GM08714 (cell line): ENCODE measurements at regions not wholly inside any gene's neighbourhood (a gene's known extent, or its start where the extent isn't known, plus 50 kb on each side); places are given as distances from the start of the nearest gene placed in this dataset.

ENCODE experiments used
- H3K4me3 ChIP-seq: fragments of 200-500 bp; sonication (Bioruptor generic); 2 replicates; pipeline ENCODE4 v1.5.1; 2014; ENCODE audit warnings: mild to moderate bottlenecking, low read length, inconsistent platforms
- ZNF274 ChIP-seq: IDR thresholded peaks from 2 replicates; pipeline ENCODE4 v1.6.1; 2012; ENCODE audit warnings: mild to moderate bottlenecking, low read depth, low read length

DNA sequence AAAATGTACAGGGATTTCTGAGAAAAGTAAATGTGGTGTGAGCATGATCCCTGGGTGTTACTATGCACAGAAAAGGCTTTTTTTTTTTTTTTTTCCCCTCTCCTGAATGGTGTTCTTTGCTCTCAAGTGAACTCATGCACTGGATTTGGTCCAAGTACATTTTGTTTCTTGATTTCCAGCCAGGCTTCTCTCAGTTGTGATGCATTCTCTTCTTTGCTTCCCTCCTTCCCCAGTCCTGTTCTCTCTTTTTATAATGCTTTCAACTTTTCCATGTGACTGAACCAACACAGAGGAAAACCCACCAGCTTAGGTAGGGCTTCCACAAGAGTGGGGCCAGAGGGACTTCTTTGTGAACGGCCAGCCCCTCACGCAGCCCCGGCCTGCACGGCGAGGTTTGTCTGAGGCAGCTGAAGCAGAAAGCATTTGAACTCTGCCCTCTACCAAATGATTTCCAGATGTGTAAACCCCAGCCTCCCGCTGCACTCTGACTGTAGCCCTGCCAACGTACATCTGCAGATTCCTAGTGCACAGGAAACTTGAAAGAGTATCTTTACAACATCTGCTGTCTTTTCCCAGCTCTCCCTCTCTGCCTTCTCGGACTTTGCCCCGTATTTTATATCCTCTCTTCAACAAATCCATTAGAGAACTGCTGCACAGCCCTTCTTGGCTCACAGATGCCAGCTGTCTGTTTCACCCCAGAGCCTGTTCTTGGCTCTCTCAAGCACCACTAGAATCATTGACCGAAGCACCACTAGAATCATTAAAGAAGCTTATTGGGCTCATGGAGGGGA is 71.8 kb upstream of the CD180 start:
- H3K4me3 ChIP-seq = no peak overlapping the region
- TF ChIP-seq ZNF274 = no peak

DNA sequence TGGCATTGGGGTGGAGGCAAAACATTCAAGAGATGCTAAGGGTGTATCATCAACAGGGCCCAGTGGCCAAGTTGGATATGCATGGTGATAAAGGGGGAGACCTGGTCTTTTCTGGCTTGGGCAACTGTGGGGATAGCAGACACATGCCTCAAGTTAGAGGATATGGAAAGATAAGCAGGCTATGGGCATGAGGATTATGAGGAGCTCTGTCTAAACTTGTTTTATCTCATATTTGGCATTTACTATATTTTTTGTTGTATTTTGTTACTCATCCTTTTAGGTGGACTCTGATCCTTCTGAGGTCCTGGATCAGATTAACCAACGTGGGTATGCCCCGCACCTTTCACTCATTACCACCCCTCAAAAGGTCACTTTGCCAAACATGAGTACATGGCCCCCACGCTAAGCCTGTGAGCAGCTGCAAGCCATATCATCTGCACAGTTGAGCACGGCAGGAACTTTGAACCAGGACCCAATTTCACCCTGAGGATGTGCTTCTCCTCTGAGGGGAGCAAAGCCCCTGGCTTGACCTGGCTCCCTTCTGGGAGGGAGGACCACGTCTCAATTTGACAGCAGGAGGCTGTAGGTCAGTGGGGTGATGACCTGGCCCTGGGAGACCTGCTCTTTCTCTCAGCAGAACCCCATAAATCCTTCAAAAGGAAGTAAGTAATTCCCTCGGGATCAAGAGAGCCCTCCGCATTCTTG is 71.1 kb upstream of the CD180 start:
- TF ChIP-seq ZNF274 = no peak
- H3K4me3 ChIP-seq = no peak overlapping the region

DNA sequence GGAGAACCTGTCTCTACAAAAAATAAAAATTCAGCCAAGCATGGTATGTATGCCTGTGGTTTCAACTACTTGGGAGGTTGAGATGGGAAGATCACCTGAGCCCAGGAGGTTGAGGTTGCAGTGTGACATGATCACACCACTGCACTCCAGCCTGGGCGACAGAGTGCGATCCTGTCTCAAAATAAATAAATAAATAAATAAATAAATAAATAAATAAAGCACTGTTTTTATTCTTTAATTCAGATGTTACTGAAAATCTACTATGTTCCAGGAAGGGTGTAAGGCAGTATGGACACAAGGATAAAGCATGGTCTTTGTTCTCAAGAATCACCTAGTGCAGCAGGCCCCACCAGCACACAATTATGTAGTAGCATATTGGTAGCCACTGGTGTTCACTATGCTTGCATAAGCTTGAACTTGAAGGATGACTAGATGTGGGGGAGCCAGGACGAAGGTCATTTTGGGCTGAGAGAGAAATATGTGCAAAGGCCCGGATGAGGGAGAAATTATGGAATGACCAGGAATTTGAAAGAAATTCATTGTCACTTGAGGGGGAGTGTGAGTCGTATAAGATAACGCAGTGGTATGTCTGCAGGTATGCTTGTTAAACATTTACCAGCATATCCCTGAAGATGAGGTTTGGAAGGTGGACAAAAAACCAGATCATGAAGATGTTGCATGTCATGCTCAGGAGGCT is 70.2 kb upstream of the CD180 start:
- no peak overlapping the region for H3K4me3 ChIP-seq
- no peak for TF ChIP-seq ZNF274

DNA sequence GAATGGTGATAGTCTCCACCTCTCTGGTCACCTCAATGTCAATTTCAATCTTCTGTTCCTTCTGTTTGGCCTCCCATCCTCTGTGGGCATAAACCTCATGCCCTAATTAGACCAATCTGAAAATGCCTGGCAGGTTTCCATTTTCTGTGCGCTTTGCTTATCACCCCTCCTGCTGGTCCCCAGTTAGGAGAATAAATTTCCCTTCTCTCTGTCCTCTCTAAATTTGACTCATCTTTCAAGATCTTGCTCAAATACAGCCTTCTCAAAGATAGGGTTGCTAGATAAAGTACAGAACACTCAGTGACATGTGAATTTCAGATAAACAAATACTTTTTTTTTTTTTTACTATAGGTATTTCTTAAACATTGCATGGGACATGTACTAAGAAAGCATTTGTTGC is 69.4 kb upstream of the CD180 start:
- no peak for TF ChIP-seq ZNF274
- H3K4me3 ChIP-seq = no peak overlapping the region

DNA sequence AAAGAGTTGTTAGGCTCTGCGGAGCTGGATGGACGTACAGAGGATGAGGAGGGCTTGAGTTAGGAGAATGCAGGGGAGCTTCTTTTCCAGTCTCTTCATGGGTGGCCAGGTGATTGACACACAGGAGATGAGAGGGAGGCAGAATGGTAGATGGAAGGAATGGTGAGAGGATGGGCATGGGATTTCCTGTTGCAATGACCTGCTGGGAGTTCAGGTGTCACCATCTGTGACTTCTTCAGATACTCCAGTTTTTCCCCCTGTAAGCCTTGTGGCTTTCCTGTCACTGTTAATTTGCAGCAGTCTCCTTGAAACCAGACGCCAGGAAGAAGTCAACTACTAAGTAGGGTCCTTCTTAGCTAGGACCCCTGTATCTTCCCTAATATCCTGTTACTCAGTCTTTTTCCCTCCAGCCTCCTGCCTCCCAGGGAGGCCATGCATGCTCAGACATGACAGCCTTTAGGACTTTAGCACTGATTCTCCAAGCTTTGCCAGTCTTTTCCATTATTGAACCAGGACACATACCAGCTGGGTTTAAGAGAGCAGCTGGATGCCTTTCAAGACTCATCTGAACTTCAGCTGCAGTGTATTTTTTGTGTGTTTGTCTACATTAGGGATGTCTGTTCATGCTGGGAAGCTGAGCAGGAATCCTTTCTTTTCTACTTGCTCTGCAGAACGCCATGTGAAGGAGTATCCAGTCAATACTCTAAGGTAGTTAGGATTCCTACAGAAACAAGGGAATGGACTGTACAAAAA is 67.2 kb upstream of the CD180 start:
- no peak overlapping the region for H3K4me3 ChIP-seq
- TF ChIP-seq ZNF274 = no peak

DNA sequence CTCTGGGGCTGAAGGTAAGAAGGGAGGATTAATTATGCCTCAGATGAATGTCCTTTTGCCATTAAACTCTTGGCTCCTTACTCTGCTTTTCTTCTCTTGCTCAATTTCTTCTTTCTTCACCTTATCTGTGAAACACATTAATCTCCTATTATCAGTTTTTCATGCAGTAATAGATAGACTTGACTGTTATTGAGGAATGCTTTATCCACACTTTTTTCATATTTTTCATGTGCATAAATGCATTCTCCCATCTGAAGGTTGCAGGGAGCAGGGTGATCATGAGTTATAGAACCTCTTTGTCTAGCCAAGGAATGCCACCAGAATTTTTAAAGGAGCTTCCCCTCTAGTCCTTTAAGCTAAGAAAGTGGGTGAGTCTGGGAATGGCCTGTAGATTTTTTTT is 66.4 kb upstream of the CD180 start:
- no peak for TF ChIP-seq ZNF274
- no peak overlapping the region for H3K4me3 ChIP-seq

DNA sequence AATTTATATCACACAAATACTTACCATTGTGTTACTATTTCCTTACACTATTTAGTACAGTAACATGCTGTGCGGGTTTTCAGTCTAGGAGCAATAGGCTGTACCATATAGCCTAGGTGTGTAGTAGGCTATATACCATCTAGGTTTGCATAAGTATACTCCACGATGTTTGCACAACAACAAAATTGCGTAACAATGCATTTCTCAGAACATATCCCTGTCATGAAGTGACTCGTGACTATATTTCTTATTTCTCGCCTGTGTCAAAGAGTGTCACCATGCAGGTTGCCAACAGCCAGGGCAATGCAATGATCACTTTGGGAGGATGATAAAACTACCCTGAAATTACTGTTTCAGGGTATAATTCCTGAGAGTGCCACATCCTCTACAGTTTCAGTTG is 65.6 kb upstream of the CD180 start:
- no peak for TF ChIP-seq ZNF274
- H3K4me3 ChIP-seq = no peak overlapping the region

DNA sequence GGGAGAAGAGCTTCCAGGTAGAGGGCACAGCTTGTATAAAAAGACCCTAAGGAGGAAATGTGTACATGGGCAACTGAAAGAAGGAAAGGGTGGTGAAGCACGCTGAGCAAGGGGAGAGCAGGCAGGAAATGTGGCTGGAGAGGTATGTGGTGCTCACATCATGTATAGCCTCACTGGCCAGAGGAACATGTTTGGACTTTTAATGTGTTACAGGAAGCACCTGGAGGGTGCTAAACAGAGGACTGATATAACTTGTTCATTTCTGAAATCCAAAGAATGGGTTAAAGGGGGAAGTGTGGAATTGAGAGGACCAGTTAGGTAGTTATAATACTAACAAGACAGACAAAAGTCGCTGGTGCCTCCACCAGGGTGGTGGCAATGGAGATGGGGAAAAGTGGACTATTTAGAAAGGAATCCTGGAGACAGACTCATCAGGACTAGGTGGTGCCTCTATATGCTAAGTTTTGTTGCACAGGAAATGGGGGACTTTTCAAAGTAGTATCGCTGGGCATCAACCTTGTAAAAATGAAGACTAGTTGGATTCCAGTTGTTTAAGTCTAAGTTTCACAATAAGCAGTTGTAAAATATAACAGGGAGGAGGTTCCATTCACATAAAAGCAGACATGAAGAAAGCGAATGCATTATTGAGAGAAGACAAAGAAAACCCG is 63.1 kb upstream of the CD180 start:
- no peak for TF ChIP-seq ZNF274
- H3K4me3 ChIP-seq = no peak overlapping the region

DNA sequence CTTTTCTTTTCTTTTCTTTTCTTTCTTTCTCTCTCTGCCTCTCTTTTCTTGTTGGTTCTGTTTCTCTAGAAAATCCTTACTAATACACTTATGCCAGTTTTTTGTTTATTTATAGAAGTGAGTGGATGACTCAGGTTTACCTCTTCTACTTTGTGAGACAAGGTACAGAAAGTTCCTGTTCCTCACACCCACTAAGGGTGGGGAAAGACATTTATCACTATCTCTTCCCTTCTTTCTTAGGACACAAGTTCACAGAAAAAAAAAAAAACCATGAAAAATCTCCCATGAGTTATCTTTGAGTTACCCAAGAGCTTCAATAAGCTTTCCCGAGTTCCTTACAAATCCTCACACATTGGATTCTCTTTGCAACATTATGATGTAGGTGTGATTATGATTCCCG is 60.9 kb upstream of the CD180 start:
- no peak overlapping the region for H3K4me3 ChIP-seq
- TF ChIP-seq ZNF274 = no peak

DNA sequence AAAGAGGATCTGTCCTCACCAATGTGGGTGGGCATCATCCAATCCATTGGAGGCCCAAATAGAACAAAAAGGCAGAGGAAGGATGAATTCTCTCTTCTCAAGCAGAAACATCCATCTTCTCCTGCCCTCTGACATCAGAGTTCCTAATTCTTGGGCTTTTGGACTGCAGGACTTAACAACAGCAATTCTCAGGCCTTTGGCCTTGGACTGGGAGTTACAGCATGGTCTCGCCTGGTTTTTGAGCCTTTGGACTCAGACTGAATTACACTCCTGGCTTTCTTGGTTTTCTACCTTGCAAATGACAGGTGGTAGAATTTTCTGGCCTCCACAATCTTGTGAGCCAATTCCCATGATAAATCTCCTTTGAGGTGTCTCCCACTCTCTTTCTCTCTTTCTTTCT is 60.5 kb upstream of the CD180 start:
- no peak overlapping the region for H3K4me3 ChIP-seq
- TF ChIP-seq ZNF274 = no peak

DNA sequence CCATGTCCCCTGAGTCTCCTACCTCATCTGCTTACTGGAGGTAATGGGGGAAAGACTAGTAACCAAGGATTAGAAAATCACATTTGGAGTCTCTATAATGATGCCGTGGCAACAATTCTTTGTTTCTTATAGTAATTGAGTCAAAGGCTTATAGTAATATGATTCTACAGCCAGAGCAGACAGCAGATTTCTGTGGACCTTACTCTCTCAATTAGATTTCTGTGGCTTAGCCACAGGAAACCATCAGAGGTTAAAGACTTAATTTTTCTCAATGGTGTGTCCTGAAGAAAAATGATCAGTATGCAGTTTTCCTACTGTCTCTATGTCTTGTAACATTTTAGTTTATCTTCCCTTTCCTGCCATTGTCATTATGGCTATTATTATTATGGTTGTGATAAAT is 59.3 kb upstream of the CD180 start:
- no peak for TF ChIP-seq ZNF274
- no peak overlapping the region for H3K4me3 ChIP-seq

DNA sequence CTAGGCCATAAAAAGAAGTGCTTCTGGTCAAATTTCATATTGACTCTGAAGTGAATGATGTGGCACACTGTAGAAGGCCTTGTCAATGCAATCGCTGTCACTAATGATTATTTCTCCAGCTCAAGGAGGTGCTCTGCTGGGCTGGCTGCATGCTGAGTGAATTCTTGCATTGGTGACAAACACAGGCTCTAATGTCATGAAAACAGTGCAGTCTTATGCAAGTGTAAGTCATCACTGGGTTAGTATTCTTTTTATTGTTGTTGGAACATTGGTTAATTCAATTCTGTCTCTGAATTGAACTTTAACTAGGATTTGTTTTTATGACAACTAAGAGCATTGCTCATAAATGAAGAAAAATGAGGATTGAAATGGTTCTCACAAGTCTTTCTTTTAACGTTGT is 57.3 kb upstream of the CD180 start:
- H3K4me3 ChIP-seq = no peak overlapping the region
- TF ChIP-seq ZNF274 = no peak

DNA sequence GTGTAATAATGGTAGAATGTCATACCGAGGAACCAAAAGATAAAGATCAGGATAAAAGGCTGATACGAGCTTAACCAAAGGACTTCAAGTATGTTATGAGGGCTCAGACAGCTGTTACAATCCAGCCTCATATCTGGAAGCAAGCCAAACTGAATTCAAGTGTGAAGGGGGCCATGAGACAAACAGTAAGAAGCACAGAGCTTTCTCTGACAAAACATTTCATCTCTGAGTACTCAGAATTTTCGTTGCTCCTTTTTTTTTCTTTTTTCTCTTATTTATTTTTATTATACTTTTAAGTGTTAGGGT is 52.9 kb upstream of the CD180 start:
- no peak for TF ChIP-seq ZNF274
- H3K4me3 ChIP-seq = no peak overlapping the region
